GM12878 (cell line): ENCODE measurements at regions not wholly inside any gene's neighbourhood (a gene's known extent, or its start where the extent isn't known, plus 50 kb on each side); places are given as distances from the start of the nearest gene placed in this dataset.
A peak's percentile ranks its signal among the peaks of the same experiment; 100 is the strongest.

ENCODE experiments used
- BACH1 ChIP-seq: fragments of 450-650 bp; IDR thresholded peaks from 2 replicates; pipeline ENCODE4 v1.6.1; 2017; ENCODE audit warnings: mild to moderate bottlenecking, borderline replicate concordance
- BHLHE40 ChIP-seq, 2 experiments: fragments of 450-650 bp in 1 of 2; IDR thresholded peaks; 2 replicates each; pipeline ENCODE4 v1.6.1; 2011 to 2017; ENCODE audit warnings: low read depth in 2 of 2, borderline replicate concordance in 1 of 2, improper control_type of control experiment in 1 of 2, low read length in 1 of 2, mild to moderate bottlenecking in 1 of 2
- CEBPB ChIP-seq, 2 experiments: fragments of 150-350 bp in 1 of 2; IDR thresholded peaks; 2 replicates each; pipeline ENCODE4 v1.6.1; 2012 to 2014; ENCODE audit warnings: low read depth in 2 of 2, low read length in 2 of 2, borderline replicate concordance in 1 of 2, inconsistent platforms in 1 of 2
- HDAC2 ChIP-seq: fragments of 200-600 bp; sonication (generic); IDR thresholded peaks from 2 replicates; pipeline ENCODE4 v1.6.1; 2017
- IKZF1 ChIP-seq: fragments of 450-650 bp; conservative IDR thresholded peaks from 2 replicates; pipeline ENCODE4 v1.6.1; 2017; ENCODE audit warnings: antibody characterized with exemption, mild to moderate bottlenecking
- KAT2A ChIP-seq: conservative IDR thresholded peaks from 2 replicates; pipeline ENCODE4 v1.6.1; 2011; ENCODE audit warnings: low read depth, low read length; ENCODE audit not compliant: control insufficient read depth
- KLF5 ChIP-seq: fragments of 450-650 bp; IDR thresholded peaks from 2 replicates; pipeline ENCODE4 v1.6.1; 2014; ENCODE audit warnings: mild to moderate bottlenecking; ENCODE audit not compliant: partially characterized antibody
- MEF2B ChIP-seq: fragments of 450-650 bp; IDR thresholded peaks from 2 replicates; pipeline ENCODE4 v1.6.1; 2018; ENCODE audit warnings: mild to moderate bottlenecking, moderate library complexity; ENCODE audit not compliant: partially characterized antibody, poor library complexity, severe bottlenecking
- MYB ChIP-seq: fragments of 150-350 bp; IDR thresholded peaks from 2 replicates; pipeline ENCODE4 v1.6.1; 2014; ENCODE audit warnings: mild to moderate bottlenecking, low read depth, low read length, borderline replicate concordance
- NRF1 ChIP-seq: conservative IDR thresholded peaks from 2 replicates; pipeline ENCODE4 v1.6.1; 2011; ENCODE audit warnings: mild to moderate bottlenecking, low read depth, low read length, improper control_type of control experiment
- POLR2A ChIP-seq: IDR thresholded peaks from 2 replicates; pipeline ENCODE4 v1.6.1; 2011; ENCODE audit warnings: low read depth, mild to moderate bottlenecking, low read length
- RELB ChIP-seq: fragments of 450-650 bp; IDR thresholded peaks from 2 replicates; pipeline ENCODE4 v1.6.1; 2017; ENCODE audit warnings: low read depth, mild to moderate bottlenecking, moderate library complexity
- SPI1 ChIP-seq: IDR thresholded peaks from 2 replicates; pipeline ENCODE4 v1.6.1; 2011; ENCODE audit warnings: low read depth, mild to moderate bottlenecking, low read length, moderate library complexity, borderline replicate concordance; ENCODE audit not compliant: insufficient read depth
- SREBF1 ChIP-seq: IDR thresholded peaks from 2 replicates; pipeline ENCODE4 v1.6.1; 2012; ENCODE audit warnings: mild to moderate bottlenecking, low read length
- STAT3 ChIP-seq: IDR thresholded peaks from 2 replicates; pipeline ENCODE4 v1.6.1; 2011; ENCODE audit warnings: low read depth, low read length, improper control_type of control experiment
- SUZ12 ChIP-seq: fragments of 200-600 bp; sonication (generic); IDR thresholded peaks from one replicate; pipeline ENCODE4 v1.6.1; 2018; ENCODE audit warnings: antibody characterized with exemption, mild to moderate bottlenecking; ENCODE audit not compliant: unreplicated experiment
- ZBTB11 ChIP-seq: fragments of 450-650 bp; formaldehyde crosslinking; IDR thresholded peaks from 2 replicates; pipeline ENCODE4 v1.5.0; 2022; ENCODE audit warnings: mild to moderate bottlenecking, missing genetic modification characterization
- ZNF274 ChIP-seq: IDR thresholded peaks from one replicate; pipeline ENCODE4 v1.8.0; 2011; ENCODE audit not compliant: insufficient read length, insufficient read depth
- TF ChIP-seq, protein P1 (sequence below): fragments of 450-650 bp; conservative IDR thresholded peaks from 2 replicates; pipeline ENCODE4 v1.6.1; 2017; ENCODE audit warnings: mild to moderate bottlenecking, moderate library complexity
- TF ChIP-seq, protein P2 (sequence below): fragments of 450-650 bp; IDR thresholded peaks from 2 replicates; pipeline ENCODE4 v1.6.1; 2016; ENCODE audit warnings: mild to moderate bottlenecking

GRCh38 chr3:46098319-46098761, 71.1 kb upstream of the XCR1 start (continued):
- TF ChIP-seq, protein P1, sequence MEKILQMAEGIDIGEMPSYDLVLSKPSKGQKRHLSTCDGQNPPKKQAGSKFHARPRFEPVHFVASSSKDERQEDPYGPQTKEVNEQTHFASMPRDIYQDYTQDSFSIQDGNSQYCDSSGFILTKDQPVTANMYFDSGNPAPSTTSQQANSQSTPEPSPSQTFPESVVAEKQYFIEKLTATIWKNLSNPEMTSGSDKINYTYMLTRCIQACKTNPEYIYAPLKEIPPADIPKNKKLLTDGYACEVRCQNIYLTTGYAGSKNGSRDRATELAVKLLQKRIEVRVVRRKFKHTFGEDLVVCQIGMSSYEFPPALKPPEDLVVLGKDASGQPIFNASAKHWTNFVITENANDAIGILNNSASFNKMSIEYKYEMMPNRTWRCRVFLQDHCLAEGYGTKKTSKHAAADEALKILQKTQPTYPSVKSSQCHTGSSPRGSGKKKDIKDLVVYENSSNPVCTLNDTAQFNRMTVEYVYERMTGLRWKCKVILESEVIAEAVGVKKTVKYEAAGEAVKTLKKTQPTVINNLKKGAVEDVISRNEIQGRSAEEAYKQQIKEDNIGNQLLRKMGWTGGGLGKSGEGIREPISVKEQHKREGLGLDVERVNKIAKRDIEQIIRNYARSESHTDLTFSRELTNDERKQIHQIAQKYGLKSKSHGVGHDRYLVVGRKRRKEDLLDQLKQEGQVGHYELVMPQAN = no peak
- TF ChIP-seq KLF5 (no peak), NRF1 (no peak), IKZF1 (peak; percentile 96), CEBPB (IDR thresholded peaks at IDR 0.05; ENCODE audit: borderline replicate concordance in 1 of 2, low read depth in 2 of 2, low read length in 2 of 2) (peak in 1 of 2 experiments; percentile 94; a peak in 2 of 4 replicates), SPI1 (no peak), KAT2A (no peak), RELB (peak; percentile 83), MEF2B (no peak), BACH1 (peak; percentile 63; the same call in 1 of the 2 replicates), MYB (no peak), POLR2A (peak; percentile 53; the same call in 1 of the 2 replicates), ZNF274 (no peak), SREBF1 (no peak), BHLHE40 (IDR thresholded peaks at IDR 0.05; ENCODE audit: borderline replicate concordance in 1 of 2, low read depth in 2 of 2, low read length in 1 of 2) (peak; percentile 24 to 58; a peak in 2 of 4 replicates), ZBTB11 (CRISPR knock-in tag) (no peak), HDAC2 (no peak), SUZ12 (no peak), STAT3 (no peak)
- TF ChIP-seq, protein P2, sequence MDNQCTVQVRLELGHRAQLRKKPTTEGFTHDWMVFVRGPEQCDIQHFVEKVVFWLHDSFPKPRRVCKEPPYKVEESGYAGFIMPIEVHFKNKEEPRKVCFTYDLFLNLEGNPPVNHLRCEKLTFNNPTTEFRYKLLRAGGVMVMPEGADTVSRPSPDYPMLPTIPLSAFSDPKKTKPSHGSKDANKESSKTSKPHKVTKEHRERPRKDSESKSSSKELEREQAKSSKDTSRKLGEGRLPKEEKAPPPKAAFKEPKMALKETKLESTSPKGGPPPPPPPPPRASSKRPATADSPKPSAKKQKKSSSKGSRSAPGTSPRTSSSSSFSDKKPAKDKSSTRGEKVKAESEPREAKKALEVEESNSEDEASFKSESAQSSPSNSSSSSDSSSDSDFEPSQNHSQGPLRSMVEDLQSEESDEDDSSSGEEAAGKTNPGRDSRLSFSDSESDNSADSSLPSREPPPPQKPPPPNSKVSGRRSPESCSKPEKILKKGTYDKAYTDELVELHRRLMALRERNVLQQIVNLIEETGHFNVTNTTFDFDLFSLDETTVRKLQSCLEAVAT = peak; percentile 44; the same call in 1 of the 2 replicates
